CD8-positive, alpha-beta memory T cell (primary cell): ENCODE measurements at regions not wholly inside any gene's neighbourhood (a gene's known extent, or its start where the extent isn't known, plus 50 kb on each side); places are given as distances from the start of the nearest gene placed in this dataset.

Source experiments
- CTCF ChIA-PET: fragments of 350-600 bp; sonication (Branson Sonifier 250); formaldehyde crosslinking; loops from one replicate; lab custom pipeline; 2021; ENCODE audit warnings: antibody characterized with exemption; lab: Charles Lee
- POLR2A ChIA-PET: fragments of 350-600 bp; sonication (Branson Sonifier 250); formaldehyde crosslinking; loops from one replicate; lab custom pipeline; 2021; ENCODE audit warnings: antibody characterized with exemption; lab: Charles Lee
- DNase-seq, 5 donors: peaks; one replicate each; pipeline versions ENCODE4 v3.0.0 to v3.0.0-alpha.2; 2020 to 2022; ENCODE audit warnings: mixed read lengths in 1 of 5
- H3K27ac ChIP-seq: one replicate; pipeline ENCODE4 v1.7.0; 2013; ENCODE audit warnings: low read depth, mild to moderate bottlenecking, low read length, moderate library complexity
- H3K27me3 ChIP-seq: 2 replicates; pipeline ENCODE4 v1.7.0; 2013; ENCODE audit warnings: low read length, mild to moderate bottlenecking; ENCODE audit not compliant: insufficient read depth, poor library complexity, severe bottlenecking
- H3K36me3 ChIP-seq: 2 replicates; pipeline ENCODE4 v1.7.0; 2013; ENCODE audit warnings: mild to moderate bottlenecking, low read length, moderate library complexity; ENCODE audit not compliant: insufficient read depth
- H3K4me1 ChIP-seq: 2 replicates; pipeline ENCODE4 v1.7.0; 2013; ENCODE audit warnings: mild to moderate bottlenecking, low read length, moderate library complexity; ENCODE audit not compliant: insufficient read depth
- H3K4me3 ChIP-seq: 2 replicates; pipeline ENCODE4 v1.7.0; 2013; ENCODE audit warnings: mild to moderate bottlenecking, low read length
- H3K9me3 ChIP-seq: 2 replicates; pipeline ENCODE4 v1.7.0; 2013; ENCODE audit warnings: mild to moderate bottlenecking, low read length
- H3K27ac Mint-ChIP-seq, 8 donors: one replicate each; pipeline ENCODE4 v1.8.0; 2020 to 2021; ENCODE audit warnings: mixed read lengths in 8 of 8, mild to moderate bottlenecking in 6 of 8, inconsistent platforms in 3 of 8, moderate library complexity in 3 of 8
- H3K27me3 Mint-ChIP-seq, 2 donors: one replicate each; pipeline ENCODE4 v1.8.0; 2020 to 2021; ENCODE audit warnings: mixed read lengths in 2 of 2, mild to moderate bottlenecking in 1 of 2, moderate library complexity in 1 of 2
- H3K36me3 Mint-ChIP-seq, 3 donors: one replicate each; pipeline ENCODE4 v1.8.0; 2020 to 2021; ENCODE audit warnings: mixed read lengths in 3 of 3, inconsistent platforms in 1 of 3, mild to moderate bottlenecking in 1 of 3
- H3K4me1 Mint-ChIP-seq, 3 donors: one replicate each; pipeline ENCODE4 v1.8.0; 2020 to 2021; ENCODE audit warnings: mixed read lengths in 3 of 3, inconsistent platforms in 1 of 3, mild to moderate bottlenecking in 1 of 3
- H3K4me3 Mint-ChIP-seq, 7 donors: one replicate each; pipeline ENCODE4 v1.8.0; 2020 to 2021; ENCODE audit warnings: mixed read lengths in 7 of 7, mild to moderate bottlenecking in 6 of 7, moderate library complexity in 4 of 7, inconsistent platforms in 2 of 7
- H3K9me3 Mint-ChIP-seq, 5 donors: one replicate each; pipeline ENCODE4 v1.8.0; 2020 to 2022; ENCODE audit warnings: mixed read lengths in 5 of 5, mild to moderate bottlenecking in 3 of 5, moderate library complexity in 2 of 5, inconsistent platforms in 1 of 5

DNA sequence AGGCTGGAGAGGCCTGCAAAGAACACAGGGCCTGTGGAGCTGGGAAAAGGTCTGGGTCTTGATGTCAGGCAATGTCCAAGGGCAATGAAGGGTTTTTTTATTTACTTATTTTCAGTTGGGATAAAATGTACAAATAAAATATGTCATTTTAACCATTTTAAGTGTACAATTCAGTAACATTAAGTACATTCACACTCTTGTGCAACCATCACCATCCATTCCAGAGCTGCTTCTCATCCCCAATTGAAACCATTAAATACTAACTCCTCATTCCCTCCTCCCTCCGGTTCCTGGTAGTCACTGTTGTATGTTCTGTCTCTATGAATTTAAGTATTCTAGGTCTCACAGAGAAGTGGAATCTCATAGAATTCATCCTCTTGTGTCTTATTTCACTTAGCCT, 444.7 kb downstream of the HS3ST3B1 start:
- Mint-ChIP-seq H3K27me3 (peaks cover 0 to 8% of the 10 kb centered on the region in 2 donors), H3K36me3 (peaks cover 0 to 2% (median 0%) of the 10 kb centered on the region in 3 donors), H3K4me3 (no peak overlapping the region), H3K9me3 (no peaks in the 10 kb centered on the region), H3K4me1 (no peaks in the 10 kb centered on the region), H3K27ac (no peak overlapping the region)
- no peak overlapping the region for H3K27ac ChIP-seq
- no peak for DNase-seq
- no peaks in the 10 kb centered on the region for H3K4me1 ChIP-seq
- H3K27me3 ChIP-seq, result no peaks in the 10 kb centered on the region
- no peaks in the 10 kb centered on the region for H3K9me3 ChIP-seq
- no peak overlapping the region for H3K4me3 ChIP-seq
- no peaks in the 10 kb centered on the region for H3K36me3 ChIP-seq
- CTCF ChIA-PET, result no interaction called here
- POLR2A ChIA-PET, result no interaction called here

DNA sequence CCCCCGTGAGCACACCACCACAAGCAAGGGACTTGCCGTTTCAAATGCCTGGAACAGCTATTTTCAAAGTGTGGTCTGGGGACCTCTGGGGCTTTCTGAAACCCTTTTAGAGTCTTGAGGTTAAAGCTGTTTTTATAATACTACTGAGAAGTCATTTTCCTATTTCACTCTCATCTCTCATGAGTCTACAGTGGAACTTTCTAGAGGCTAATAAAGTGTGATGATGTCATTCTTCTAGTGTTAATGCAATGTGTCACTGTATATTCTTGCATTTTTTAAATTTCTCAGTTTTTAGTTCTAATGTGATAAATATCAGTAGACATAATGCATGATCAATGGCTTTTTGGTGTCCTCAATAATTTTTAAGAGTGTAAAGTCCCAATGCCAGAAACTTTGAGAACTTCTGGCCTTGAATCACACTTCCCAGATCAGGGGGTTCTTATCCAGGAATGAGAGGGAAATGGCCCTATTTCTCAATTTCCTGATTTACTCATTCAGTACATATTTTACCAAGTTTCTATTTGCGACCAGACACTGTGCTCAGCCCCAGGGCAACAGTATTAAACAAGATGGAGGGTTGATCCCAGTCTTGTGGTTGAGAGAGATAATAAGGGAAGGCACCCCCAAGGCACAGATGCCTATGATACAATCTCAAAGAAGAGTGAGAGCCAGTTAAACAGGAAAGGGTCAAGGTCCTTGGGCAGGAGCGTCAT, 444.0 kb downstream of the HS3ST3B1 start:
- DNase-seq, result no peak
- no peak overlapping the region for H3K4me3 Mint-ChIP-seq

DNA sequence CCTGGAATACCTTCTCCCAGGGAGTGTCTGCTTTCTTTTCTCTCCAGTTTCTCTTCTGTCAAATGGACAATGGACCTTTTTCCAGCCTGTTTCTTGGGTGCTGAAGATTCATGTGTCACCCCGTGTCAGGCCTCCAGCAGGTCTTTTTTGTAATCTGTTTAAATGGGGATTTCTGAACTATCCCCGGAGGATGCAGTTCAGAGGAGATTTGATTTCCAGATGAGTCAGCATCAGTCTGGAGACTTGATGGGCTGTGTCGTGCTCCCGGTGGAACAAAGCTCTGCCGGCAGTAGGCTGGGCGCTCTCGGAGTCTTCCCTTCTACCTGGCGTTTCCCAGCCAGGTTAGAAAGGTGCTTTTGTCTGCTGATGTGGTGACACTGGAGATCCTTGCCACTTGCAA, 440.6 kb downstream of the HS3ST3B1 start:
- Histone ChIP-seq H3K27ac (no peak overlapping the region), H3K4me3 (no peak overlapping the region), H3K36me3 (no peaks in the 10 kb centered on the region), H3K9me3 (no peaks in the 10 kb centered on the region), H3K4me1 (no peaks in the 10 kb centered on the region), H3K27me3 (no peaks in the 10 kb centered on the region)
- Mint-ChIP-seq H3K4me1 (no peaks in the 10 kb centered on the region), H3K27ac (no peak overlapping the region), H3K36me3 (no peaks in the 10 kb centered on the region), H3K9me3 (no peaks in the 10 kb centered on the region), H3K27me3 (peaks cover 0 to 23% of the 10 kb centered on the region in 2 donors), H3K4me3 (no peak overlapping the region)
- POLR2A ChIA-PET, result no interaction called here
- DNase-seq, result no peak
- CTCF ChIA-PET, result no interaction called here

More for the DNA sequence above, 444.0 kb downstream of the HS3ST3B1 start:
- POLR2A ChIA-PET, result no interaction called here
- H3K27me3 Mint-ChIP-seq, result peaks cover 0 to 8% of the 10 kb centered on the region in 2 donors
- no peaks in the 10 kb centered on the region for H3K36me3 ChIP-seq
- H3K4me1 ChIP-seq, result no peaks in the 10 kb centered on the region
- no peaks in the 10 kb centered on the region for H3K9me3 ChIP-seq
- no peaks in the 10 kb centered on the region for H3K9me3 Mint-ChIP-seq
- no peaks in the 10 kb centered on the region for H3K4me1 Mint-ChIP-seq
- peaks cover 0 to 2% (median 0%) of the 10 kb centered on the region in 3 donors for H3K36me3 Mint-ChIP-seq
- H3K4me3 ChIP-seq, result no peak overlapping the region
- CTCF ChIA-PET, result no interaction called here
- H3K27ac ChIP-seq, result no peak overlapping the region
- no peak overlapping the region for H3K27ac Mint-ChIP-seq
- H3K27me3 ChIP-seq, result no peaks in the 10 kb centered on the region

DNA sequence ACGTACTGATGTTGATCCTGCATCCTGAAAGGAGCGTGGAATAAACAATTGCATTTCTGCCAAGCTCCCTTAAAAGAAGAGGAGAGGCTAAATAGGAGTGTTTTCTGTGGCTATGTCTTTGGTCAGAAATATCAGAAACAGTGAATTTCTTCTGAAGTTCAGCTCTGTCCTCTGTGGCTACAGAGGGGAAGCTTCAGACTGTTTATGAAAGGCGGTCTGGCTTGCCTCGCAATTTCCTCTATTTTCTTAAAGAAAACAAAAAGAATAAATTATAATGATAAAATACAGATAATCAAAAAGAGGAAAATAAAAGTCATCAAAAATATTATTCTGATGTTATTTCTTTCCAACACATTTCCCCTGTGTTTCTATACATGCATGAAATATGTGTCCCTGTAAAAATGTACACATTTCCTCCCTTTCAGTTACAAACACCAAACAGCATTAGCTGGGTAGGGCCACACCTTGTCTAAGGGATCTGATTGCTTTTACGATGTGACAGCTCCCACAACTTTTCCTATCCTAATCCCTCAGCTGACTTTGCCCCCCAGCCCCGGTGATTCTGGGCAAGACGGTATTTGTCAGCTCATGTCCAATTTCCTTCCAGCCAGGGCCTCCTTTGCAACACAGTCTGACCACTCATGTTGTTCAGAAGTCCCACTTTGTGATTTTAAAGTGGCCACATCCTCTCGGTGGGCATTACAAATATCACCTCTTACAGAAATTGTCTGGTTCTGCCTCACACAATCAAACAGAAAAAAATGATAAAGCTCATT, 439.0 kb downstream of the HS3ST3B1 start:
- H3K27ac ChIP-seq, result no peak overlapping the region
- no peaks in the 10 kb centered on the region for H3K36me3 ChIP-seq
- H3K9me3 ChIP-seq, result no peaks in the 10 kb centered on the region
- Mint-ChIP-seq H3K27me3 (peaks cover 0 to 24% of the 10 kb centered on the region in 2 donors), H3K4me3 (no peak overlapping the region), H3K4me1 (no peaks in the 10 kb centered on the region), H3K36me3 (no peaks in the 10 kb centered on the region), H3K27ac (no peak overlapping the region), H3K9me3 (no peaks in the 10 kb centered on the region)
- ChIA-PET CTCF (no interaction called here), POLR2A (no interaction called here)
- H3K4me1 ChIP-seq, result no peaks in the 10 kb centered on the region
- no peaks in the 10 kb centered on the region for H3K27me3 ChIP-seq
- no peak for DNase-seq
- H3K4me3 ChIP-seq, result no peak overlapping the region

DNA sequence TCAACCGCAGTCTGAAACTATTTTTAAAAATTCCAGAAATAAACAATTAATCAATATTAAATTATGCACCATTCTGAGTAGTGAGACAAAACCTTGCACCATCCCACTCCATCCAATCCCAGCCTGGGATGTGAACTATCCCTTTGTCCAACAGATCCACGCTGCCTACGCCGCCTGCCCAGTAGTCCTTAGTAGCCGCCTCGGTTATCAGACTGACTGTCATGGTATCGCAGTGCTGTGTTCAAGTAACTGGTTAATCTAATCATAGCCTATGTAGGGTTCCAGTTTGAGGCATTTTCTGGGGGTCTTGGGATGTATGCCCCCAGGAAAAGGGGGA, 437.7 kb downstream of the HS3ST3B1 start:
- Histone ChIP-seq H3K4me3 (no peak overlapping the region), H3K4me1 (no peaks in the 10 kb centered on the region), H3K27me3 (no peaks in the 10 kb centered on the region), H3K9me3 (no peaks in the 10 kb centered on the region), H3K36me3 (no peaks in the 10 kb centered on the region), H3K27ac (no peak overlapping the region)
- POLR2A ChIA-PET, result no interaction called here
- H3K4me1 Mint-ChIP-seq, result no peaks in the 10 kb centered on the region
- DNase-seq, result no peak
- CTCF ChIA-PET, result no interaction called here
- H3K36me3 Mint-ChIP-seq, result no peaks in the 10 kb centered on the region
- H3K27ac Mint-ChIP-seq, result no peak overlapping the region
- no peaks in the 10 kb centered on the region for H3K9me3 Mint-ChIP-seq
- peaks cover 2 to 28% of the 10 kb centered on the region in 2 donors for H3K27me3 Mint-ChIP-seq
- no peak overlapping the region for H3K4me3 Mint-ChIP-seq

DNA sequence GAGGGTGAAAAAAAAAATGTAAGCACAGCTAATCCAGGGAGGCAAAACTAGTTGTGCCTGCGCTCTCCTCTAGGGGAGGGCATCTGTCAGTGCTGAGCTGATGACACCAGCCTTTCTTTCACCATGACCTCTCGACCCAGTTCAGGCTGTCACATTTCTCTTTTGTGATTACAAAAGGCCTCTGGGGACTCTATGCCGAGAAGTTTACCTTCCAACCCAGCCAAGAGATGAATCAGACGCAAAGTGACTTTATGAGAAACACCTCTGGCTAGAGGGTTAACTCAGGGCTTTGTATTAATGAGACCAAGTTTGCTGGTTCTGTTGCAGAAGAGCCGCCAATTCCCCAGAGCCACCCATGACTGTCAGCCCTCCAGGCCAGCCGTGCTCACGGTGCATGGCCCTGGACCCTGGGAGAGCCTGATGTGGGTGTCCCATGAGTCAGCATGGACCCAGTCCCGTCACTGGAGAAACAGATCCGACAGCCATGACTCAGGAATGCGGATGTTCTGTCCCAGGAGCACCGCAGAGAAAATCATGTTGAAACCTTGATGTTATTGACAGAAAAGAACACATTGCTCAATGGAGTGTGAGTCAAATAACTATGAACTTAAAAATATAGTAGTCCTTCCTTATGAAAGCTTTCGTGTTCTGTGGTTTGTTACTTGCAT, 437.2 kb downstream of the HS3ST3B1 start:
- Mint-ChIP-seq H3K36me3 (no peaks in the 10 kb centered on the region), H3K27me3 (peaks cover 2 to 32% of the 10 kb centered on the region in 2 donors), H3K27ac (no peak overlapping the region), H3K4me1 (no peaks in the 10 kb centered on the region), H3K4me3 (no peak overlapping the region), H3K9me3 (no peaks in the 10 kb centered on the region)
- H3K4me3 ChIP-seq, result no peak overlapping the region
- DNase-seq, result no peak
- H3K27ac ChIP-seq, result no peak overlapping the region
- H3K36me3 ChIP-seq, result no peaks in the 10 kb centered on the region
- CTCF ChIA-PET, result no interaction called here
- H3K9me3 ChIP-seq, result no peaks in the 10 kb centered on the region
- POLR2A ChIA-PET, result interaction anchor here (0.6 kb wide), 1 partner anchor 15 kb away, joined by 3 read pairs; no protein-coding TSS in a partner anchor
- no peaks in the 10 kb centered on the region for H3K4me1 ChIP-seq
- H3K27me3 ChIP-seq, result no peaks in the 10 kb centered on the region

DNA sequence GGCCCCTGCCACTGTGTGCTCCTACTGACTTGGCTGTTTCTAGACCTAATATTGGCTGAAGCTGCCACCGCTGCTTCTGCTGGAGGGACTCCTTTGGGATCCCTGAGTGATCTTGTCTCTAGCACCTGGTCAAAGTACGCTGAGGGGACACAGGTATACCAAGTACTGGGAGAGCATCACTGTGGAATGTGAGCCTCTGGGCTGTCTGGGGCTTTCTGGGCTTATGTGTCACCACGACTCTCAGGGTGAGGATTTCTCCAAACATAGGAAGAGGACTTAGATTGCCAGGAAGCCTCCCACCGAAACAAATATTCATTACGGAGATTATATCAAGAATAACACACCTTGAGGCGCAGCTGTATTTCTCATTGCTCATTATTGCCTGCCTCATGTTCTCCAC, 435.8 kb downstream of the HS3ST3B1 start:
- Histone ChIP-seq H3K4me3 (no peak overlapping the region), H3K27me3 (no peaks in the 10 kb centered on the region), H3K9me3 (no peaks in the 10 kb centered on the region), H3K27ac (no peak overlapping the region), H3K4me1 (no peaks in the 10 kb centered on the region), H3K36me3 (no peaks in the 10 kb centered on the region)
- H3K9me3 Mint-ChIP-seq, result no peaks in the 10 kb centered on the region
- no peak overlapping the region for H3K4me3 Mint-ChIP-seq
- no peaks in the 10 kb centered on the region for H3K36me3 Mint-ChIP-seq
- ChIA-PET POLR2A (no interaction called here), CTCF (no interaction called here)
- peaks cover 8 to 37% of the 10 kb centered on the region in 2 donors for H3K27me3 Mint-ChIP-seq
- no peaks in the 10 kb centered on the region for H3K4me1 Mint-ChIP-seq
- DNase-seq, result no peak
- no peak overlapping the region for H3K27ac Mint-ChIP-seq

DNA sequence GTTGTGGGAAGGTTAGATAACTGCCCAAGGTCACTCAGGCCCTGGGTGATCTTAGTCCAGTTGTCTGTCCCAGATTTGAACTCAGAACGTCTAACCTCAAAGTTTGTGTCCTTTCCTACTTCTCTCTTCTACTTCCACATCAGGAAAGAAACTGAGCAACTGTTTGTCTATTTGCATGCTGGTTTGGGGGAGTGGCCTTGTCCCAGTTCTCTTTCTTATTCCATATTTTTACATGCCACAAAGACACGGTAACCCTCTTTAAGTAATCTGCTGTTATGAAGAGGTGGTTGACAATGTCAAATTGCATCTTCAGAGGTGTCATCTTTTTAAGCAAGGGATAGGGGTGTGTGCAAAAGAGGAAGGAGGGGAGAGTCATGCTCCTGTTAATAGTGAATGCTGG, 432.5 kb downstream of the HS3ST3B1 start:
- POLR2A ChIA-PET, result no interaction called here
- H3K9me3 ChIP-seq, result no peaks in the 10 kb centered on the region
- H3K4me1 ChIP-seq, result no peaks in the 10 kb centered on the region
- no peak overlapping the region for H3K4me3 ChIP-seq
- H3K27ac ChIP-seq, result no peak overlapping the region
- CTCF ChIA-PET, result no interaction called here
- H3K9me3 Mint-ChIP-seq, result no peaks in the 10 kb centered on the region
- no peak for DNase-seq
- H3K36me3 ChIP-seq, result no peaks in the 10 kb centered on the region
- peaks cover 10 to 29% of the 10 kb centered on the region in 2 donors for H3K27me3 Mint-ChIP-seq
- H3K27me3 ChIP-seq, result no peaks in the 10 kb centered on the region
- no peaks in the 10 kb centered on the region for H3K36me3 Mint-ChIP-seq
- no peak overlapping the region for H3K27ac Mint-ChIP-seq
- H3K4me3 Mint-ChIP-seq, result no peak overlapping the region
- no peaks in the 10 kb centered on the region for H3K4me1 Mint-ChIP-seq
